Left ventricle myocardium inferior (tissue), 1 donor: ENCODE measurements at regions not wholly inside any gene's neighbourhood (a gene's known extent, or its start where the extent isn't known, plus 50 kb on each side); places are given as distances from the start of the nearest gene placed in this dataset.
"Not testable (repeated sequence)": the region's sequence is repeated elsewhere in the genome, so short reads cannot be mapped to it uniquely, and the experiment has no call there.

Source experiments
- DNase-seq: peaks from one replicate; pipeline ENCODE4 v3.0.0-alpha.2; 2020
- H3K27ac ChIP-seq: fragments of 200-600 bp; replicated peaks from 2 replicates; pipeline ENCODE4 v1.8.0; 2021
- H3K27me3 ChIP-seq: fragments of 200-600 bp; 2 replicates; pipeline ENCODE4 v1.8.0; 2021; ENCODE audit warnings: low read depth
- H3K36me3 ChIP-seq: fragments of 200-600 bp; 2 replicates; pipeline ENCODE4 v1.8.0; 2021
- H3K4me1 ChIP-seq: fragments of 200-600 bp; 2 replicates; pipeline ENCODE4 v1.8.0; 2021
- H3K4me3 ChIP-seq: fragments of 200-600 bp; 2 replicates; pipeline ENCODE4 v1.8.0; 2021; ENCODE audit warnings: mild to moderate bottlenecking, moderate library complexity
- H3K9me3 ChIP-seq: fragments of 200-600 bp; replicated peaks from 2 replicates; pipeline ENCODE4 v1.8.0; 2021
- intact Hi-C: fragments of 100-400 bp; cut with micrococcal nuclease; formaldehyde crosslinking; loops from one replicate; pipeline ENCODE4 v1.11.0; 2022
- TF ChIP-seq, protein P1 (sequence below): fragments of 200-600 bp; IDR thresholded peaks from 2 replicates; pipeline ENCODE4 v1.8.0; 2021; ENCODE audit warnings: antibody characterized with exemption, mild to moderate bottlenecking, borderline replicate concordance
- donor health status: DM: no; HTN: yes; CAD: no; lungs with severe emphysema.

DNA sequence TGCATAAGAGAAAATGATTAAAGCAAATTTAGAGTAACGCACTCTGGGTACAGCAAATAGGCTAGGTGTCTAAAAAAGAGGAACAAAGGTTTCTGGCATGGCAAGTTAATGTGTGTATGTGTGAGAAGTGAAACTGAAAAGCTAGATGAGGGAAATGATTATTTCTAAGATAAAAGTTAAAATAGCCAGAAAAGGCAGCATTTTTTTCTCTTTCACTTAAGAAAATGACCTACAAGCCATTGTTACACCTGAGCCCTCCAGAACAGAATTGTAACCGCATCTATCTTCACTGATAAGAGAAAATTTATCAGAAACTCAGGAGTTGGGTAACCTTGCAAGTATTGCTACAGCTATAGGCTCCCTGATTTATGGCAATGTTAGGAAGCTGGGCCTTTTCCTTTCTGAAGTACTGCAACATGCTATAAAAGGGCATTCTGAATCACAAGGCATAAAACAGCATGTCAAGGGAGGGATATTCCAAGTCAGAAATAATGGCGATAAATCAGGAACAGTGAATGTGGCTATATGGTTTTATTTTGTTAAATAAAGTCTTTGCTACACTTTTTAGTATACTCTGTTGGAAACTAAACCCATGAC lies 395.3 kb downstream of the TBC1D32 start:
- H3K36me3 ChIP-seq: no peaks in the 10 kb centered on the region
- H3K4me1 ChIP-seq: no peaks in the 10 kb centered on the region
- H3K27ac ChIP-seq: no peak overlapping the region
- no peaks in the 10 kb centered on the region for H3K27me3 ChIP-seq
- DNase-seq: no peak
- TF ChIP-seq, protein P1, sequence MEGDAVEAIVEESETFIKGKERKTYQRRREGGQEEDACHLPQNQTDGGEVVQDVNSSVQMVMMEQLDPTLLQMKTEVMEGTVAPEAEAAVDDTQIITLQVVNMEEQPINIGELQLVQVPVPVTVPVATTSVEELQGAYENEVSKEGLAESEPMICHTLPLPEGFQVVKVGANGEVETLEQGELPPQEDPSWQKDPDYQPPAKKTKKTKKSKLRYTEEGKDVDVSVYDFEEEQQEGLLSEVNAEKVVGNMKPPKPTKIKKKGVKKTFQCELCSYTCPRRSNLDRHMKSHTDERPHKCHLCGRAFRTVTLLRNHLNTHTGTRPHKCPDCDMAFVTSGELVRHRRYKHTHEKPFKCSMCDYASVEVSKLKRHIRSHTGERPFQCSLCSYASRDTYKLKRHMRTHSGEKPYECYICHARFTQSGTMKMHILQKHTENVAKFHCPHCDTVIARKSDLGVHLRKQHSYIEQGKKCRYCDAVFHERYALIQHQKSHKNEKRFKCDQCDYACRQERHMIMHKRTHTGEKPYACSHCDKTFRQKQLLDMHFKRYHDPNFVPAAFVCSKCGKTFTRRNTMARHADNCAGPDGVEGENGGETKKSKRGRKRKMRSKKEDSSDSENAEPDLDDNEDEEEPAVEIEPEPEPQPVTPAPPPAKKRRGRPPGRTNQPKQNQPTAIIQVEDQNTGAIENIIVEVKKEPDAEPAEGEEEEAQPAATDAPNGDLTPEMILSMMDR: no peak
- H3K4me3 ChIP-seq: no peak overlapping the region
- intact Hi-C loops: no loop called here
- H3K9me3 ChIP-seq: no peaks in the 10 kb centered on the region

DNA sequence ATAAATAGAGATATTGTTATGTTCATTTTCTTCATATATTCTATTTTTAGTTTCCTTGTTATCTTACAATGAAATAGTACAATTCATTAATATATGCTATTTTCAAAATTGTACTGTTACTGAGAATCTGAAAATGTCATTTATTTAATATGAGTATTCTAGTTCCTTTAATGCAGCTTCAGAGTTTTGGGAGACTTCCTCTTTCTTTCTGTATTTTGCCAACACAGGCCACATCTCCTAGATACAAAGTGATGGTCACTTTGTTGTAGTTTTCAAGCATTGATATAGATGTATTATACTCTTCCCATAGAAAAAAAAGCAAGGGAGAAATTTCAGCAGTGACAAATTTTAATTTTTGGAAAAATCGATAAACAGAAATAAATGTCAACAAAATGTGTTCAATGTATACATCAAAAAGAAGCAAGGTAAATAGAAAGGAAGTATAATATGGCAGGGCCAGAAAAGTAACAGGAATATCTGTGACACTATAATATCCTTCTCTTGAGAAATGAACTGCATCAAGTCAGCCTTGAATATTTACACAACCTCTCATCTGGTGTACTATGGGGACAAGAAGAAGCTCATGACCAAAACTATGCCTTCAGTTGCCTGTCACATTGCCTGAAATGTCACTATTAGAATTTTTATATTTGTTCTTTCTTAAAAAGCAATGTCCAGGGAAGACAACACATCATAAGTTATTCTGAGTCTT lies 396.0 kb downstream of the TBC1D32 start:
- intact Hi-C loops: no loop called here
- Histone ChIP-seq H3K4me3 (no peak overlapping the region), H3K27ac (no peak overlapping the region), H3K4me1 (no peaks in the 10 kb centered on the region), H3K36me3 (no peaks in the 10 kb centered on the region), H3K27me3 (no peaks in the 10 kb centered on the region), H3K9me3 (no peaks in the 10 kb centered on the region)
- TF ChIP-seq, protein P1: no peak
- no peak for DNase-seq

DNA sequence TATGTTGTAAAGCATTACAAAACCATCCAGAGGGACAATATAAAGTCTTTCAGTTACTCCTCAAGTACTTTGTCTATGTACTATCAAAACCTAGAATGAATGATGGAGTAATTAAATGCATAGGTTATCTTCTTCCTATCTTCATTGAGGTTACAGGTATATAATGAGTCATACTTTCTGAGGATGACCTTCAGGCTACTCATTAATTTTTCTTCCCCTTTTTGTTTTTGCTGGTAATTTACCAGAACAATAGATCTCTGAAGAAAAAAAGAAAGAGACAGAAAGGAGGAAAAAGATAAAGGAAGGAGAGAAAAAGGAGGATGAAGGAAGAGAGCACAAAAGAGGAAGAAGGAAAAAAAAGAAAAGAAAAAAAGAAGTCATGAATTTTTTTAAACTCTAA lies 398.4 kb downstream of the TBC1D32 start:
- no peaks in the 10 kb centered on the region for H3K36me3 ChIP-seq
- H3K27ac ChIP-seq: no peak overlapping the region
- no peaks in the 10 kb centered on the region for H3K9me3 ChIP-seq
- H3K4me1 ChIP-seq: no peaks in the 10 kb centered on the region
- no peak for DNase-seq
- TF ChIP-seq, protein P1: no peak
- intact Hi-C loops: no loop called here
- no peaks in the 10 kb centered on the region for H3K27me3 ChIP-seq
- H3K4me3 ChIP-seq: no peak overlapping the region

DNA sequence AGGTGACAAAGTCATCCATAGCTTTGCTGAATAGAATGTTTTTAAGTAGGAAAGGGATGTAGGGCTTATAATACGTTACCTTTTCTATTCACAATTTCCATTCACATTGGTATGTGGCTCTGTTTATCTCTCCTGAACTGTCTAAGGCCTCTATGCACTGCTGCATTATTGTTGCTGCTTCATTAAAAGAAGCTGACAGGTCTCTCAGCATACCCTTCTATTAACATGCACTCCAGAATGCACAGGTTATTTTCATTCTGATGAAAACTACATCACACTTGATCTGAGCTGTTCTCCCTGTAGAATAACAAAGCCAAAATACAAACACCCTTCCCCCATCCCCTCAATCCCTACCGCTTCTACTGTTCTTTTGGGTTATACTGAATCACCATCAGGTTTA lies 399.3 kb downstream of the TBC1D32 start:
- H3K9me3 ChIP-seq: no peaks in the 10 kb centered on the region
- intact Hi-C loops: no loop called here
- H3K27ac ChIP-seq: no peak overlapping the region
- no peaks in the 10 kb centered on the region for H3K27me3 ChIP-seq
- H3K36me3 ChIP-seq: no peaks in the 10 kb centered on the region
- no peak overlapping the region for H3K4me3 ChIP-seq
- H3K4me1 ChIP-seq: no peaks in the 10 kb centered on the region
- TF ChIP-seq, protein P1: no peak
- DNase-seq: no peak

DNA sequence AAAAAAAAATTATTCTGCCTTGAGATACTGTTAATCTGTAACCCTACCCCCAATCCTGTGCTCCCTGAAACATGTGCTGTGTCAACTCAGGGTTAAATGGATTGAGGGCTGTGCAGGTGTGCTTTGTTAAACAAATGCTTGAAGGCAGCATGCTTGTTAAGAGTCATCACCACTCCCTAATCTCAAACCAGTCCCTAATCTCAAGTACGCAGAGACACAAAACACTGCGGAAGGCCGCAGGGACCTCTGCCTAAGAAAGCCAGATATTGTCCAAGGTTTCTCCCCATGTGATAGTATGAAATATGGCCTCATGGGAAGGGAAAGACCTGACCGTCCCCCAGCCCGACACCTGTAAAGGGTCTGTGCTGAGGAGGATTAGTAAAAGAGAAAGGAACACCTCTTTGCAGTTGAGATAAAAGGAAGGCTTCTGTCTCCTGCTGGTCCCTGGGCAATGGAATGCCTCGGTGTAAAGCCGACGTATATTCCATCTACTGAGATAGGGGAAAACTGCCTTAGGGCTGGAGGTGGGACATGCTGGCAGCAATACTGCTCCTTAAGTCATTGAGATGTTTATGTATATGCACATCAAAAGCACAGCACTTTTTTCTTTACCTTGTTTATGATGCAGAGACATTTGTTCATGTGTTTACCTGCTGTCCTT lies 402.6 kb downstream of the TBC1D32 start:
- intact Hi-C loops, H3K4me3 ChIP-seq, H3K27ac ChIP-seq, H3K36me3 ChIP-seq, DNase-seq, H3K9me3 ChIP-seq, H3K4me1 ChIP-seq, H3K27me3 ChIP-seq: not testable (repeated sequence)

DNA sequence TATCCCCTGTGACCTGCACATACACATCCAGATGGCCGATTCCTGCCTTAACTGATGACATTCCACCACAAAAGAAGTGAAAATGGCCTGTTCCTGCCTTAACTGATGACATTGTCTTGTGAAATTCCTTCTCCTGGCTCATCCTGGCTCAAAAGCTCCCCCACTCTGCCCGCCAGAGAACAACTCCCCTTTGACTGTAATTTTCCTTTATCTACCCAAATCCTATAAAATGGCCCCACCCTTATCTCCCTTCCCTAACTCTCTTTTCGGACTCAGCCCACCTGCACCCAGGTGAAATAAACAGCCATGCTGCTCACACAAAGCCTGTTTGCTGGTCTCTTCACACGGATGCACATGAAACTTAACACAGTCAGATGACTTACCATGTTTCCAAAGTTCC lies 403.8 kb downstream of the TBC1D32 start:
- H3K4me3 ChIP-seq, H3K4me1 ChIP-seq, DNase-seq, H3K36me3 ChIP-seq, H3K27ac ChIP-seq, intact Hi-C loops, H3K27me3 ChIP-seq, H3K9me3 ChIP-seq: not testable (repeated sequence)
